Lower leg skin (tissue), 3 donors: ENCODE measurements at regions not wholly inside any gene's neighbourhood (a gene's known extent, or its start where the extent isn't known, plus 50 kb on each side); places are given as distances from the start of the nearest gene placed in this dataset.

Experiments
- CTCF ChIP-seq, 3 donors: fragments of 450-650 bp; IDR thresholded peaks; one replicate each; pipeline ENCODE4 v1.5.1; 2016; ENCODE audit warnings: antibody characterized with exemption in 3 of 3, mild to moderate bottlenecking in 3 of 3, moderate library complexity in 2 of 3
- POLR2A ChIP-seq, 2 donors: fragments of 450-650 bp; IDR thresholded peaks; one replicate each; pipeline ENCODE4 v1.6.1; 2016 to 2017; ENCODE audit warnings: antibody characterized with exemption in 2 of 2, mild to moderate bottlenecking in 1 of 2, moderate library complexity in 1 of 2

GRCh38 chr13:90105849-90106496 lies 1241.5 kb upstream of the MIR17HG start:
- TF ChIP-seq CTCF (IDR thresholded peaks at IDR 0.05) (no peak), POLR2A (IDR thresholded peaks at IDR 0.05) (no peak)
